ENCODE measurements at regions not wholly inside any gene's neighbourhood (a gene's known extent, or its start where the extent isn't known, plus 50 kb on each side); places are given as distances from the start of the nearest gene placed in this dataset.

- TF ChIP-seq ZC3H10 (CRISPR knock-in tag; IDR thresholded peaks at IDR 0.05) (no peak), ZNF8 (CRISPR knock-in tag; IDR thresholded peaks at IDR 0.05) (no peak), ESRRG (CRISPR knock-in tag; IDR thresholded peaks at IDR 0.05) (no peak), PATZ1 (CRISPR knock-in tag; IDR thresholded peaks at IDR 0.05; ENCODE audit: borderline replicate concordance) (no peak), GLIS3 (CRISPR knock-in tag; IDR thresholded peaks at IDR 0.05) (no peak), POU6F1 (CRISPR knock-in tag; IDR thresholded peaks at IDR 0.05; ENCODE audit: borderline replicate concordance, low read depth) (no peak), SNAI2 (CRISPR knock-in tag; IDR thresholded peaks at IDR 0.05) (no peak), CSRNP3 (CRISPR knock-in tag; IDR thresholded peaks at IDR 0.05) (no peak), CREB5 (CRISPR knock-in tag; IDR thresholded peaks at IDR 0.05; ENCODE audit: low read depth) (no peak), OSR1 (CRISPR knock-in tag; IDR thresholded peaks at IDR 0.05) (no peak), BACH2 (CRISPR knock-in tag; IDR thresholded peaks at IDR 0.05; ENCODE audit: borderline replicate concordance) (no peak), CSDC2 (CRISPR knock-in tag; IDR thresholded peaks at IDR 0.05) (no peak), ZFP30 (CRISPR knock-in tag; IDR thresholded peaks at IDR 0.05) (no peak)
- ATAC-seq = no peak
These were observed 1059.6 kb upstream of the SLIT2 start for GRCh38 chr4:19191979-19192650.

- no peak for TF ChIP-seq POU6F1 (CRISPR knock-in tag; IDR thresholded peaks at IDR 0.05; ENCODE audit: borderline replicate concordance, low read depth)
- TF ChIP-seq BACH2 (CRISPR knock-in tag; IDR thresholded peaks at IDR 0.05; ENCODE audit: borderline replicate concordance) = no peak
- TF ChIP-seq RARB (CRISPR knock-in tag; IDR thresholded peaks at IDR 0.05) = no peak
- TF ChIP-seq ZFP3 (CRISPR knock-in tag; IDR thresholded peaks at IDR 0.05) = no peak
- no peak for TF ChIP-seq ZNF70 (CRISPR knock-in tag; IDR thresholded peaks at IDR 0.05)
- no peak for TF ChIP-seq ZC3H10 (CRISPR knock-in tag; IDR thresholded peaks at IDR 0.05)
- TF ChIP-seq ZNF565 (CRISPR knock-in tag; conservative IDR thresholded peaks at IDR 0.05; ENCODE audit: low read depth) = no peak
- no peak for TF ChIP-seq TSHZ2 (CRISPR knock-in tag; IDR thresholded peaks at IDR 0.05)
- no peak for TF ChIP-seq ZNF8 (CRISPR knock-in tag; IDR thresholded peaks at IDR 0.05)
- TF ChIP-seq PATZ1 (CRISPR knock-in tag; IDR thresholded peaks at IDR 0.05; ENCODE audit: borderline replicate concordance) = no peak
- TF ChIP-seq GLIS3 (CRISPR knock-in tag; IDR thresholded peaks at IDR 0.05) = no peak
- TF ChIP-seq CSDC2 (CRISPR knock-in tag; IDR thresholded peaks at IDR 0.05) = no peak
- no peak for ATAC-seq
These were observed 1064.0 kb upstream of the SLIT2 start for GRCh38 chr4:19187691-19188090.

Measured in SK-N-SH treated with all-trans-retinoic acid at 6 μM for 48 hours (cell line).